ENCODE measurements at regions not wholly inside any gene's neighbourhood (a gene's known extent, or its start where the extent isn't known, plus 50 kb on each side); places are given as distances from the start of the nearest gene placed in this dataset.

DNA sequence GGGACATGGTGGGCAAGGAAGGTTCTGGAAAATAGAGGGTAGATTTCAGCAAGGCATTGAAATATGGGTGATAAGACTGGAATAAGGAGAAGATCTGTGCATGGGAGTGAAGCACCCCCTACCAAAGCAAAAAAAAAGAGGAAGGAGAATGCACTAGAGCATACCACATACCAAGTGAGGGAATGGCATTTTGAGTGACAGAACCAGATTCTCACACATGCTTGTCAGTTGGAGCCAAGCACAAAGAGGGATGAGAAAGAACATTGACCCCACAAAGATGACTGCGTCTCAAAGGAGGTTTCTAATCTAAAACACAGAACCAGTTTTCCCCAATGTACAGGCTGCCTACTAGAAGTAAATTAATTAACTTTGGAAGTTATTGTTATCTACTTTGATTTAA is 140.3 kb upstream of the SMAD1 start:
- no peaks in the 10 kb centered on the region for H4K20me1 ChIP-seq (ENCODE audit: insufficient read depth)
- TF ChIP-seq CTCF (conservative IDR thresholded peaks at IDR 0.05; ENCODE audit: low read depth, low read length): no peak
- H3K36me3 ChIP-seq (ENCODE audit: insufficient read depth): no peaks in the 10 kb centered on the region
- H3K27ac ChIP-seq: no peak overlapping the region
- H3K9ac ChIP-seq: no peak overlapping the region
- H3K4me2 ChIP-seq: no peak overlapping the region
- no peaks in the 10 kb centered on the region for H3K4me1 ChIP-seq (ENCODE audit: low read depth, poor library complexity, severe bottlenecking)
- H3K79me2 ChIP-seq (ENCODE audit: insufficient read depth, low read depth): no peaks in the 10 kb centered on the region
- no peak overlapping the region for H3K4me3 ChIP-seq (IDR thresholded peaks at IDR 0.05; ENCODE audit: insufficient read depth, low read depth, low read length)
- H3K27me3 ChIP-seq (ENCODE audit: insufficient read depth, low read depth): no peaks in the 10 kb centered on the region
- no peak overlapping the region for H2AFZ ChIP-seq (ENCODE audit: low read depth)

DNA sequence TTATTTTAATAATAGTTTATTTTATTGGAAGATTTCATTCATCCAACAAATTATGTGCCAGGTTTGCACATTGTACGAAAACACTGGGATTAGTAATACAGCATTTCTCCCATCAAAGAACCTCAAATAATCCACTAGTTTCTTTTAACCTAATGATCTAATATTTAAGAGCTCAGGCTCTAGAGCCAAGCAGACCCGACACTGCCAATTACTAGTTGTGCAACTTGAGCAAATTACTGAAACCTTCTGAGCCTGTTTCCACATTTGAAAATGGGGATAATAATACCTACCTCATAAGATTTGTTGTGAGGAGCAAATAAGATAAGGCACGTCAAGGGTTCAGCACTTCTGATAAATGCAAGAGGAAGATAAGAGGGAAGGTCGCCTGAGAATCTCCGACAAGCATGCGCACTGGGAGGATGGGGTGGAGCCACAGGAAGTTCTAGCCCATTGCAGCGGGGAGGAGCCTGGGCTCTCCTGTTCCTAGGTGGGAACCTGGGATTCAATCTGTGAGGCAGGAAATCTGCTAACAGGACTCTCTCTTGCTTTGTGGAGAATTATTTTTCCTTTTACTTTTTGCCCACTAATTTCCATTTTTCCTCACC is 141.5 kb upstream of the SMAD1 start:
- no peak for TF ChIP-seq CTCF (conservative IDR thresholded peaks at IDR 0.05; ENCODE audit: low read depth, low read length)

GRCh38 chr4:145339075-145339725 is 142.5 kb upstream of the SMAD1 start:
- Histone ChIP-seq H3K4me3 (IDR thresholded peaks at IDR 0.05; ENCODE audit: insufficient read depth, low read depth, low read length) (no peak overlapping the region), H3K4me1 (ENCODE audit: low read depth, poor library complexity, severe bottlenecking) (no peaks in the 10 kb centered on the region), H4K20me1 (ENCODE audit: insufficient read depth) (no peaks in the 10 kb centered on the region), H3K27me3 (ENCODE audit: insufficient read depth, low read depth) (no peaks in the 10 kb centered on the region), H3K79me2 (ENCODE audit: insufficient read depth, low read depth) (no peaks in the 10 kb centered on the region), H3K9ac (no peak overlapping the region), H3K27ac (no peak overlapping the region), H2AFZ (ENCODE audit: low read depth) (no peak overlapping the region), H3K36me3 (ENCODE audit: insufficient read depth) (no peaks in the 10 kb centered on the region), H3K4me2 (no peak overlapping the region)
- no peak for TF ChIP-seq CTCF (conservative IDR thresholded peaks at IDR 0.05; ENCODE audit: low read depth, low read length)

More for the DNA sequence above, 141.5 kb upstream of the SMAD1 start:
- no peaks in the 10 kb centered on the region for H3K79me2 ChIP-seq (ENCODE audit: insufficient read depth, low read depth)
- H3K4me3 ChIP-seq (IDR thresholded peaks at IDR 0.05; ENCODE audit: insufficient read depth, low read depth, low read length): no peak overlapping the region
- no peak overlapping the region for H3K4me2 ChIP-seq
- H3K27ac ChIP-seq: no peak overlapping the region
- H4K20me1 ChIP-seq (ENCODE audit: insufficient read depth): no peaks in the 10 kb centered on the region
- no peak overlapping the region for H2AFZ ChIP-seq (ENCODE audit: low read depth)
- H3K27me3 ChIP-seq (ENCODE audit: insufficient read depth, low read depth): no peaks in the 10 kb centered on the region
- H3K4me1 ChIP-seq (ENCODE audit: low read depth, poor library complexity, severe bottlenecking): no peaks in the 10 kb centered on the region
- no peaks in the 10 kb centered on the region for H3K36me3 ChIP-seq (ENCODE audit: insufficient read depth)
- H3K9ac ChIP-seq: no peak overlapping the region

DNA sequence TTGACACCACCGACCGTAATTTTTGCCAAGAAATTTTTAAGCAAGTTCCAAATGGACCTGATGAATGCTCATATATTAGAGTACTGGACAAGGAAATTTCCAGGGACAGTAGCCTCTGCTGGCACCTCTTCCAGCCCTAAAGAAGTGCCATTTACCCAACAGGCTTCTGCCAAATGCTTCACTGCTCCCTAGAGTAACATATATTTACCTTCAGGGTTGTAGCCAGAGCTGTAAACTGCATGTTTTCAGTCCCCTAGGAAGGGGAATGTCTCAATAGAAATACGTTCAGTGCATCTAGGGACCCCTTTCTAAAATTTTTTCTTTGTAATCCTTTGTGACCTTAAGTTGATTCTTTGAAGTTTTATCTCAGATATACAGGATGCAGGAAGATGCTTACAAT is 143.1 kb upstream of the SMAD1 start:
- Histone ChIP-seq H3K27ac (no peak overlapping the region), H3K27me3 (ENCODE audit: insufficient read depth, low read depth) (no peaks in the 10 kb centered on the region), H3K4me2 (no peak overlapping the region), H3K4me1 (ENCODE audit: low read depth, poor library complexity, severe bottlenecking) (no peaks in the 10 kb centered on the region), H3K36me3 (ENCODE audit: insufficient read depth) (no peaks in the 10 kb centered on the region), H3K4me3 (IDR thresholded peaks at IDR 0.05; ENCODE audit: insufficient read depth, low read depth, low read length) (no peak overlapping the region), H2AFZ (ENCODE audit: low read depth) (no peak overlapping the region), H3K79me2 (ENCODE audit: insufficient read depth, low read depth) (no peaks in the 10 kb centered on the region), H4K20me1 (ENCODE audit: insufficient read depth) (no peaks in the 10 kb centered on the region), H3K9ac (no peak overlapping the region)
- TF ChIP-seq CTCF (conservative IDR thresholded peaks at IDR 0.05; ENCODE audit: low read depth, low read length): no peak
